Keratinocyte (primary cell): ENCODE measurements at regions not wholly inside any gene's neighbourhood (a gene's known extent, or its start where the extent isn't known, plus 50 kb on each side); places are given as distances from the start of the nearest gene placed in this dataset.

Experiments
- DNase-seq: peaks from one replicate; pipeline ENCODE4 v3.0.0-alpha.2; 2011; ENCODE audit warnings: low read depth, missing footprints, low spot score
- FAIRE-seq: peaks from 2 replicates; lab custom pipeline; 2011; peaks lifted over from hg19 to GRCh38; lab: Jason Lieb, UNC
- H2AFZ ChIP-seq: 2 replicates; pipeline ENCODE4 v1.6.0; 2012; ENCODE audit warnings: low read length, control low read depth, inconsistent platforms; ENCODE audit not compliant: control insufficient read depth
- H3K27ac ChIP-seq: 2 replicates; pipeline ENCODE4 v1.5.1; 2011; ENCODE audit warnings: low read length; ENCODE audit not compliant: control insufficient read depth, insufficient read depth
- H3K27me3 ChIP-seq: 3 replicates; pipeline ENCODE4 v1.6.0; 2011; ENCODE audit warnings: low read length; ENCODE audit not compliant: control insufficient read depth, insufficient read depth; ENCODE audit errors: extremely low read depth
- H3K36me3 ChIP-seq, 2 experiments: 2 replicates in 1 of 2; 3 replicates in 1 of 2; pipeline ENCODE4 v1.5.1; 2011; ENCODE audit warnings: low read length in 2 of 2, mild to moderate bottlenecking in 1 of 2; ENCODE audit not compliant: control insufficient read depth in 2 of 2, insufficient read depth in 2 of 2; ENCODE audit errors: extremely low read depth in 1 of 2
- H3K4me1 ChIP-seq: 3 replicates; pipeline ENCODE4 v1.5.1; 2011; ENCODE audit warnings: low read length; ENCODE audit not compliant: control insufficient read depth, insufficient read depth; ENCODE audit errors: extremely low read depth
- H3K4me2 ChIP-seq: 3 replicates; pipeline ENCODE4 v1.6.0; 2011; ENCODE audit warnings: low read depth, low read length; ENCODE audit not compliant: control insufficient read depth, insufficient read depth; ENCODE audit errors: extremely low read depth
- H3K4me3 ChIP-seq, 3 experiments: fragments of 200-600 bp in 1 of 3; sonication (generic) in 1 of 3; 2 replicates in 2 of 3; 3 replicates in 1 of 3; pipeline ENCODE4 v1.5.1; 2011 to 2016; ENCODE audit warnings: low read length in 3 of 3, mild to moderate bottlenecking in 3 of 3, control low read depth in 2 of 3, inconsistent platforms in 1 of 3, low read depth in 1 of 3, mixed read lengths in 1 of 3, mixed run types in 1 of 3, moderate library complexity in 1 of 3; ENCODE audit not compliant: control insufficient read depth in 2 of 3, insufficient read depth in 2 of 3; ENCODE audit errors: extremely low read depth in 1 of 3
- H3K79me2 ChIP-seq: 2 replicates; pipeline ENCODE4 v1.6.0; 2012; ENCODE audit warnings: low read length; ENCODE audit not compliant: control insufficient read depth, insufficient read depth
- H3K9ac ChIP-seq: 3 replicates; pipeline ENCODE4 v1.6.0; 2011; ENCODE audit warnings: low read length; ENCODE audit not compliant: control insufficient read depth, insufficient read depth; ENCODE audit errors: extremely low read depth
- H3K9me1 ChIP-seq: 3 replicates; pipeline ENCODE4 v1.6.0; 2011; ENCODE audit warnings: low read length; ENCODE audit not compliant: control insufficient read depth, insufficient read depth; ENCODE audit errors: extremely low read depth
- H3K9me3 ChIP-seq: 2 replicates; pipeline ENCODE4 v1.5.1; 2012; ENCODE audit warnings: low read depth, low read length; ENCODE audit not compliant: control insufficient read depth
- H4K20me1 ChIP-seq: 3 replicates; pipeline ENCODE4 v1.6.0; 2011; ENCODE audit warnings: low read length; ENCODE audit not compliant: control insufficient read depth, insufficient read depth; ENCODE audit errors: extremely low read depth
- CTCF ChIP-seq, 3 experiments: IDR thresholded peaks in 1 of 3; conservative IDR thresholded peaks in 1 of 3; optimal IDR thresholded peaks in 1 of 3; 2 replicates in 2 of 3; 3 replicates in 1 of 3; pipeline versions ENCODE3 to v1.5.1; 2011; ENCODE audit warnings: low read length in 3 of 3, mild to moderate bottlenecking in 3 of 3, moderate library complexity in 2 of 3, control low read depth in 1 of 3, inconsistent platforms in 1 of 3; ENCODE audit not compliant: insufficient read depth in 2 of 3; ENCODE audit errors: extremely low read depth in 1 of 3
- EZH2 ChIP-seq: IDR thresholded peaks from one replicate; pipeline ENCODE4 v1.6.1; 2012; ENCODE audit warnings: inconsistent platforms, mild to moderate bottlenecking, low read length, moderate library complexity
- dilution Hi-C: fragments of 300-500 bp; cut with MboI; formaldehyde crosslinking; loops from one replicate; pipeline ENCODE4 v1.7.0; 2020; ENCODE audit warnings: low sequenced_read_pairs; ENCODE audit not compliant: extremely low pct_ligation_motif_present

- no peaks in the 10 kb centered on the region for H3K9me1 ChIP-seq
- H3K27ac ChIP-seq: no peak overlapping the region
- no peaks in the 10 kb centered on the region for H3K27me3 ChIP-seq
- peaks cover 27 to 43% of the 10 kb centered on the region in 2 experiments for H3K36me3 ChIP-seq
- no peak for TF ChIP-seq EZH2
- no peak for TF ChIP-seq CTCF (optimal IDR thresholded peaks at IDR 0.05 in 1 of 3, IDR thresholded peaks at IDR 0.05 in 1 of 3, conservative IDR thresholded peaks at IDR 0.05 in 1 of 3; ENCODE audit: extremely low read depth in 1 of 3, insufficient read depth in 2 of 3, low read length in 3 of 3)
- no peak overlapping the region for H3K9ac ChIP-seq
- H4K20me1 ChIP-seq: peaks cover 21% of the 10 kb centered on the region
- no peak overlapping the region for H2AFZ ChIP-seq
- FAIRE-seq (no peak), DNase-seq (no peak)
- H3K79me2 ChIP-seq: peaks cover 63% of the 10 kb centered on the region
- dilution Hi-C loops: no loop called here
- H3K4me3 ChIP-seq: no peak overlapping the region
- no peaks in the 10 kb centered on the region for H3K9me3 ChIP-seq
- H3K4me1 ChIP-seq: no peaks in the 10 kb centered on the region
- no peak overlapping the region for H3K4me2 ChIP-seq
These were observed 76.7 kb downstream of the NCOR2 start for GRCh38 chr12:124490584-124491305.

GRCh38 chr12:124489915-124490583 lies 77.4 kb downstream of the NCOR2 start:
- H3K79me2 ChIP-seq: peaks cover 58% of the 10 kb centered on the region
- FAIRE-seq: no peak
- no peak overlapping the region for H3K4me2 ChIP-seq
- no peak overlapping the region for H2AFZ ChIP-seq
- H3K4me1 ChIP-seq: no peaks in the 10 kb centered on the region
- H3K27ac ChIP-seq: no peak overlapping the region
- dilution Hi-C loops: no loop called here
- TF ChIP-seq CTCF (optimal IDR thresholded peaks at IDR 0.05 in 1 of 3, IDR thresholded peaks at IDR 0.05 in 1 of 3, conservative IDR thresholded peaks at IDR 0.05 in 1 of 3; ENCODE audit: extremely low read depth in 1 of 3, insufficient read depth in 2 of 3, low read length in 3 of 3) (no peak), EZH2 (no peak)
- H3K9me3 ChIP-seq: no peaks in the 10 kb centered on the region
- H3K27me3 ChIP-seq: no peaks in the 10 kb centered on the region
- H3K9ac ChIP-seq: no peak overlapping the region
- H4K20me1 ChIP-seq: peaks cover 24% of the 10 kb centered on the region
- peaks cover 31 to 48% of the 10 kb centered on the region in 2 experiments for H3K36me3 ChIP-seq
- no peak overlapping the region for H3K4me3 ChIP-seq
- no peaks in the 10 kb centered on the region for H3K9me1 ChIP-seq
- DNase-seq: no peak
